Nephron progenitor cell (in vitro differentiated cells): ENCODE measurements at regions not wholly inside any gene's neighbourhood (a gene's known extent, or its start where the extent isn't known, plus 50 kb on each side); places are given as distances from the start of the nearest gene placed in this dataset.

Source experiments
- DNase-seq: peaks from one replicate; pipeline ENCODE4 v3.0.0; 2021
- H3K27ac Mint-ChIP-seq: 2 replicates; pipeline ENCODE4 v1.8.0; 2021; ENCODE audit warnings: mild to moderate bottlenecking, moderate library complexity, mixed read lengths
- H3K27me3 Mint-ChIP-seq: 2 replicates; pipeline ENCODE4 v1.8.0; 2021; ENCODE audit warnings: mild to moderate bottlenecking, low read depth, mixed read lengths; ENCODE audit not compliant: poor library complexity
- H3K36me3 Mint-ChIP-seq: 2 replicates; pipeline ENCODE4 v1.8.0; 2021; ENCODE audit warnings: low read depth, mixed read lengths
- H3K4me1 Mint-ChIP-seq: 2 replicates; pipeline ENCODE4 v1.8.0; 2021; ENCODE audit warnings: mixed read lengths
- H3K4me3 Mint-ChIP-seq: 2 replicates; pipeline ENCODE4 v1.8.0; 2021; ENCODE audit warnings: mild to moderate bottlenecking, moderate library complexity, mixed read lengths
- H3K9me3 Mint-ChIP-seq: 2 replicates; pipeline ENCODE4 v1.8.0; 2021; ENCODE audit warnings: mild to moderate bottlenecking, moderate library complexity, mixed read lengths
- CTCF ChIP-seq: fragments of 200-600 bp; sonication (generic); IDR thresholded peaks from 2 replicates; pipeline ENCODE4 v1.5.0; 2021; ENCODE audit warnings: antibody characterized with exemption

- Mint-ChIP-seq H3K27me3 (peaks cover 5% of the 10 kb centered on the region), H3K27ac (peak overlapping the region; percentile 24), H3K4me1 (peaks cover 55% of the 10 kb centered on the region), H3K9me3 (peaks cover 31% of the 10 kb centered on the region), H3K36me3 (no peaks in the 10 kb centered on the region), H3K4me3 (no peak overlapping the region)
- DNase-seq = no peak
- no peak for TF ChIP-seq CTCF
Observed at GRCh38 chrX:69034451-69034850, 130.8 kb downstream of the PJA1 start.

DNA sequence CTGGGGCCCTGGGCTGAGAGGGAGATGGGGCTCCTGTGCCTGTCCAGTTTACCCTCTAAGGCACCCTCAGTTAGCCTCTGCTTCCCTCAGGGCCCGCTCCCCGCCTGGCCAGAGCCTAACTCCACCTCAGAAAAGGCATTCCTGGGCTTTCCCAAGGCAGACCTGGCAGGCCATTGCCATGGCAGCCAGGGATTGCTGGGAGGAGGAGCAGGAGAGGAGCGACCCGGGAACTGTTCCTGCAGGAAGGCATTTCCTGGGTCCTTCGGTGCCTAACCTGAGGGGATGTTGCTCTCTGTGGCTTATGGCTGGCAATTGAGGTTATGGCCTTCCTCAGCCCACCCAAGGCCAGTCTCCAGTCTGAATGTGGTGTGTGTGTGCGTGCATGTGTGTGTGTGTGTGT, 131.3 kb downstream of the PJA1 start:
- TF ChIP-seq CTCF = no peak
- H3K4me1 Mint-ChIP-seq = peaks cover 55% of the 10 kb centered on the region
- H3K9me3 Mint-ChIP-seq = peaks cover 28% of the 10 kb centered on the region
- H3K27me3 Mint-ChIP-seq = peaks cover 5% of the 10 kb centered on the region
- peak overlapping the region; percentile 24 for H3K27ac Mint-ChIP-seq
- no peak overlapping the region for H3K4me3 Mint-ChIP-seq
- H3K36me3 Mint-ChIP-seq = no peaks in the 10 kb centered on the region
- DNase-seq = no peak

DNA sequence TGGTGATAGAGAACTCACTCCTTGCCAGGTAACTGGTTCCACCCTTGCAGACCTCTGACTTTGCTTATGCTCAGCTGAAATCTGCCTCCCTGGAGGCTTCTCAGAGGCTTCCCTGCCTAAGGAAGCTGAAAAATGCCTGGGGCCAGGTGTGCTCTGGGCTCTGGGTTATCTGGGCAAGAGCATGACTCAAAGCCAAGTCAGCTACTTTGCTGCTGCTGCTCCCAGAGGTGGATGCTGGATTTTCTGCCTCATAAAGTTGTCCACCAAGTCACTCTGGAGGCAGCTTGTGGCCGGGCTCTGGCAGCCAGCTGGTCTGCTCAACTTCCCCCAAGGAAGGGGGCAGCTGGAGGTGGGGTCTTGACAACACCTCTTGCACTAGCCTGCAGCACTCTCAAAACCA, 132.7 kb downstream of the PJA1 start:
- Mint-ChIP-seq H3K4me3 (no peak overlapping the region), H3K4me1 (peaks cover 67% of the 10 kb centered on the region), H3K36me3 (no peaks in the 10 kb centered on the region), H3K9me3 (peaks cover 24% of the 10 kb centered on the region), H3K27me3 (peaks cover 9% of the 10 kb centered on the region), H3K27ac (no peak overlapping the region)
- no peak for TF ChIP-seq CTCF
- DNase-seq = no peak

- H3K36me3 Mint-ChIP-seq = no peaks in the 10 kb centered on the region
- peaks cover 24% of the 10 kb centered on the region for H3K9me3 Mint-ChIP-seq
- H3K4me3 Mint-ChIP-seq = no peak overlapping the region
- H3K27ac Mint-ChIP-seq = peak overlapping the region; percentile 69
- peaks cover 9% of the 10 kb centered on the region for H3K27me3 Mint-ChIP-seq
- H3K4me1 Mint-ChIP-seq = peaks cover 67% of the 10 kb centered on the region
- DNase-seq = no peak
- TF ChIP-seq CTCF = no peak
Observed at GRCh38 chrX:69031971-69032391, 133.3 kb downstream of the PJA1 start.

GRCh38 chrX:69031181-69031580, 134.1 kb downstream of the PJA1 start:
- peaks cover 9% of the 10 kb centered on the region for H3K27me3 Mint-ChIP-seq
- no peak for TF ChIP-seq CTCF
- peaks cover 24% of the 10 kb centered on the region for H3K9me3 Mint-ChIP-seq
- DNase-seq = peak; percentile 38
- H3K27ac Mint-ChIP-seq = no peak overlapping the region
- H3K4me1 Mint-ChIP-seq = peaks cover 69% of the 10 kb centered on the region
- H3K4me3 Mint-ChIP-seq = no peak overlapping the region
- H3K36me3 Mint-ChIP-seq = no peaks in the 10 kb centered on the region

DNA sequence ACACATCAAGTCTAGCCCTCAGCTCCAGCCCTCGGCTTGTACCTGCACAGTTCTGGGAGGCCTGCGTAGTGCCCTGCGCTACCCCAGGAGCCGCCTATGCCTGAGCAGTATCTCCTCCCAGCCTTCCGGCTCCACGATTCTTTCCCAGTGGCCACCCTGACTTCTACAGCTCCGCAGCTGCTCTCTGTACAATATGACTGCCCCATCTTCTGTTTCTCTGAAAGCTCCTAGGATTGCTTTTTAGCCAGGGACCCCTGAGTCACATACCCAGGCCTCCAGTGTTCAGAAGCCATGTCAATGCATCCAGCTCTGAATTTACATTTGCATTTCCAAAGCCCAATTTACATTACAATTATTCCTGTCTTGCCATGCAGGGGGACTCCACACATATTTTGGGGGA, 135.5 kb downstream of the PJA1 start:
- H3K27me3 Mint-ChIP-seq = peaks cover 9% of the 10 kb centered on the region
- no peak overlapping the region for H3K4me3 Mint-ChIP-seq
- peaks cover 71% of the 10 kb centered on the region for H3K4me1 Mint-ChIP-seq
- H3K36me3 Mint-ChIP-seq = no peaks in the 10 kb centered on the region
- H3K9me3 Mint-ChIP-seq = peaks cover 24% of the 10 kb centered on the region
- no peak for TF ChIP-seq CTCF
- DNase-seq = no peak
- H3K27ac Mint-ChIP-seq = no peak overlapping the region
